ENCODE measurements at regions not wholly inside any gene's neighbourhood (a gene's known extent, or its start where the extent isn't known, plus 50 kb on each side); places are given as distances from the start of the nearest gene placed in this dataset.

DNA sequence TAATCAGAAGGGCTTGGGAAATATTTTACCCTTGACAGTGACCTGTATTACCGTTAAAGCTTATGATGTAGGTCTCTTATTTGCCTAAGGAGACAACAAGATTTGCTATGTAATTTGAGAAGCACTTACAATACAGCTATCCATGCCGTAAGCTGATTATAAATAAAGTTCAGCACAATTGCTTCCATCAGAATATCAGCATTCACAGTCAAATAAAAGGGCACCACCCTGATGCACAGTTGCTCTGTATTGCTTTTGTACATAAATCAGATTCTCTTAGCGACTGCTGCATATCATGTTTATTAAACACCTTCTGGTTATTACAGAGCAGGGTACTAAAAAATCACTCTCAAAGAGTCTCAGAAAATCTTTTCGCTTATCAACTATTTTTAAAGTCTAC, 67.3 kb upstream of the VRK1 start:
- H3K4me3 Mint-ChIP-seq (ENCODE audit: low read depth): no peak overlapping the region
- intact Hi-C loops (cut with micrococcal nuclease): no loop called here
- no peaks in the 10 kb centered on the region for H3K9me3 Mint-ChIP-seq
- no peaks in the 10 kb centered on the region for H3K36me3 Mint-ChIP-seq (ENCODE audit: low read depth)
- peaks cover 11% of the 10 kb centered on the region for H3K27me3 Mint-ChIP-seq (ENCODE audit: low read depth)
- no peak overlapping the region for H3K27ac Mint-ChIP-seq
- no peaks in the 10 kb centered on the region for H3K4me1 Mint-ChIP-seq (ENCODE audit: low read depth)
- DNase-seq (ENCODE audit: low spot score): no peak

DNA sequence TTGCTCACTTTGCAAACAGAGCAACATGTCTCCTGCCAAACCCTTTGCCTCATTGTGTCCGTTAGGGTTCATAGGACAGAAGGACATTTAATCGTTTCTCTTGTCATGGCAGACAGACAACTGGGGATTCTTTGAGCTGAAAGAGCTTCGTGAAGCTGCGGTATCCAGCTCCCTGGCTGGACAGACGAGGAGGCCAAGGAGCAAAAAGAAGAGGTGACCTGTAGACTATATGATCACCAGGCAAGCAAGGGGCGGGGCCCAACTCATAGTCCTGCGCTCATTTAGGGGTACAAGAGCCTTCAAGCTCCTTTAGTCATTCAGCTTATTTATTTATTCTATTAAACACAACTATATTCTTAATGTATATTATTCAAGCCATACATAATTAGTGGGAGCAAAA, 66.8 kb upstream of the VRK1 start:
- Mint-ChIP-seq H3K4me3 (ENCODE audit: low read depth) (no peak overlapping the region), H3K36me3 (ENCODE audit: low read depth) (no peaks in the 10 kb centered on the region), H3K27ac (no peak overlapping the region), H3K4me1 (ENCODE audit: low read depth) (no peaks in the 10 kb centered on the region), H3K27me3 (ENCODE audit: low read depth) (peaks cover 15% of the 10 kb centered on the region), H3K9me3 (no peaks in the 10 kb centered on the region)
- intact Hi-C loops (cut with micrococcal nuclease): no loop called here
- no peak for DNase-seq (ENCODE audit: low spot score)

DNA sequence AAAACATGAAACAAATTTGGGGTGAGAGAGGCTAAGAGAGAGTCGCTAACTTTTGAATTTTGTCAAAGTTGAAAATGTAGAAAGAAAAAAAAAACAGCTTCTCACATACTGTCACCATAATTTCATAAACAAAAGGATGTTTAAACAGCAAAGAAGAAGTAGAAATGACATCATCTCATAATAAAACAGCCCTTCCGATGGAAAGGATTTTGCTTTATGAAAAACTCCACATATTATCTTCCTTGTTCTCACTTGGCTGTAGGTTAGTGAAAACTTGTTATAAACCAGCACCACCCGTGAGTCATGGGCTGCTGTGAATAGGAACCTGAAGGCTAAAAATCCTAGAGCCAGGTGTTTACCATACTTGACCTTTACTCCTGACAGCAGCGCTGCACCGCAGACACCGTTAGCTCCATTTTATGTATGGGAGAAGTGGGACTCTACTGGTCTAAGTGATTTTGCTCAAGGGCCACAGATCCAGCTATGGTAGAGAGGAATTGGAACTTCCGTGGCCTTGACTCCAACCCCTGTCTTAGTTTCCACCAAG, 63.0 kb upstream of the VRK1 start:
- Mint-ChIP-seq H3K9me3 (no peaks in the 10 kb centered on the region), H3K4me3 (ENCODE audit: low read depth) (no peak overlapping the region), H3K27me3 (ENCODE audit: low read depth) (peaks cover 41% of the 10 kb centered on the region), H3K27ac (no peak overlapping the region), H3K36me3 (ENCODE audit: low read depth) (no peaks in the 10 kb centered on the region), H3K4me1 (ENCODE audit: low read depth) (no peaks in the 10 kb centered on the region)
- intact Hi-C loops (cut with micrococcal nuclease): no loop called here
- DNase-seq (ENCODE audit: low spot score): no peak

DNA sequence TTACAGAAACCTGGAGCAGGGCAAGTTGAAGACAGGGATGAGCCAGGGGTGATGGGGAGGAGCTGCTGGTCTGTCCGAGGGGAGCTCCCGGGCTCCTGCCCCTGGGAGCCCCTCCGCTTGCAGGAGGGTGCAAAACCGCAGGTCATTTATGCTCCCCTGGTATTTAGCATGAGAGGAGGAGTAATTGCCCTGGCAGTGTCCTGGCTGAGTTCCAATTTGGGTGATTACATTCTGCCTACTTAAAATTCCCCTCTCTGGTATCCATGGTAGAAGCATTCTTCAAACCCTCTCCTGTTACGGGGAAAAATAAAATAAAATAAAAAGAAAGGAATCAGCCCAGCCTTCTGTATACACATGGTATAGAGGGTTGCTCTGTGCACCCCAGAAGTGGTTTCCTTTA, 61.7 kb upstream of the VRK1 start:
- Mint-ChIP-seq H3K4me1 (ENCODE audit: low read depth) (no peaks in the 10 kb centered on the region), H3K4me3 (ENCODE audit: low read depth) (no peak overlapping the region), H3K36me3 (ENCODE audit: low read depth) (no peaks in the 10 kb centered on the region), H3K9me3 (no peaks in the 10 kb centered on the region), H3K27ac (no peak overlapping the region), H3K27me3 (ENCODE audit: low read depth) (peaks cover 52% of the 10 kb centered on the region)
- DNase-seq (ENCODE audit: low spot score): no peak
- intact Hi-C loops (cut with micrococcal nuclease): no loop called here

DNA sequence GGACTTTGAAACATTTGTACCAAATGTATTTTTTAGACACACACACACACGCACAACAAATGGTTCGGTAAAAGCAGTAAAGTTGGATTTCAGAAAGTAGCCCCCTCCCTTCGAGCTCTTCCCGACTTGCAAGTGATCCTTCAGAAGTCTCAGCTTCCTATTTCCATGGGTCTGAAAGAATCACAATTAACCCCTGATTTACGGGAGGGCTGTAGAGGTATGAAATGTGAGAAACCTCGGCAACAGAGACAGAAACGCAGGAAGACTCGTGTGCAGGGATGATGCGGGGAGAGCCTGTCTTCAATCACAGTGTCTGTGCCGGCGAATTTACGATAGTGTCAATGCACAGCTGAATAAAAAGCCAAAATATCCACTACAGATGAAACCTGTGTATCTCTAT, 60.7 kb upstream of the VRK1 start:
- intact Hi-C loops (cut with micrococcal nuclease): no loop called here
- Mint-ChIP-seq H3K9me3 (no peaks in the 10 kb centered on the region), H3K4me3 (ENCODE audit: low read depth) (no peak overlapping the region), H3K36me3 (ENCODE audit: low read depth) (no peaks in the 10 kb centered on the region), H3K27me3 (ENCODE audit: low read depth) (peaks cover 58% of the 10 kb centered on the region), H3K4me1 (ENCODE audit: low read depth) (no peaks in the 10 kb centered on the region), H3K27ac (no peak overlapping the region)
- DNase-seq (ENCODE audit: low spot score): no peak

DNA sequence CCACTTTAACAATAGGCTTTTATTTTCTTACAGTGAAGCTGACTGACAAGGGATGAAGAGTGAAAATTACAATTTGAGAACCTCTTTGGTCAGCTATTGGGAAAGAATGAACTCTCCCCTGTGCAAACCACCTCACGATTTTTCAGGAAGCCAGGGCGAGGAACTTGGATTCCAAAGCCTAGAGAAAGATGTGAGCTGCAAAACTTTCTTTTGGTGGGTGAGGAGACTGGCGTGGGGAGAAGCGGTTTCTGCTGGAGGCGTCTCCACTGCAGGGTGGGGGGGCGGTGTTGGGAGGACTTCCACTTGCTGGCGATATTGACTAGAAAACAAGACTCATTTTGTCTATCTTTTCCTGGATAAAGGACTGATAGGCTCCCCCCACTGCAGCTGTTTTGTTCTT, 59.3 kb upstream of the VRK1 start:
- intact Hi-C loops (cut with micrococcal nuclease): no loop called here
- H3K27me3 Mint-ChIP-seq (ENCODE audit: low read depth): peaks cover 69% of the 10 kb centered on the region
- no peak for DNase-seq (ENCODE audit: low spot score)
- no peak overlapping the region for H3K27ac Mint-ChIP-seq
- H3K36me3 Mint-ChIP-seq (ENCODE audit: low read depth): no peaks in the 10 kb centered on the region
- peaks cover 1% of the 10 kb centered on the region for H3K4me1 Mint-ChIP-seq (ENCODE audit: low read depth)
- H3K4me3 Mint-ChIP-seq (ENCODE audit: low read depth): no peak overlapping the region
- H3K9me3 Mint-ChIP-seq: no peaks in the 10 kb centered on the region

DNA sequence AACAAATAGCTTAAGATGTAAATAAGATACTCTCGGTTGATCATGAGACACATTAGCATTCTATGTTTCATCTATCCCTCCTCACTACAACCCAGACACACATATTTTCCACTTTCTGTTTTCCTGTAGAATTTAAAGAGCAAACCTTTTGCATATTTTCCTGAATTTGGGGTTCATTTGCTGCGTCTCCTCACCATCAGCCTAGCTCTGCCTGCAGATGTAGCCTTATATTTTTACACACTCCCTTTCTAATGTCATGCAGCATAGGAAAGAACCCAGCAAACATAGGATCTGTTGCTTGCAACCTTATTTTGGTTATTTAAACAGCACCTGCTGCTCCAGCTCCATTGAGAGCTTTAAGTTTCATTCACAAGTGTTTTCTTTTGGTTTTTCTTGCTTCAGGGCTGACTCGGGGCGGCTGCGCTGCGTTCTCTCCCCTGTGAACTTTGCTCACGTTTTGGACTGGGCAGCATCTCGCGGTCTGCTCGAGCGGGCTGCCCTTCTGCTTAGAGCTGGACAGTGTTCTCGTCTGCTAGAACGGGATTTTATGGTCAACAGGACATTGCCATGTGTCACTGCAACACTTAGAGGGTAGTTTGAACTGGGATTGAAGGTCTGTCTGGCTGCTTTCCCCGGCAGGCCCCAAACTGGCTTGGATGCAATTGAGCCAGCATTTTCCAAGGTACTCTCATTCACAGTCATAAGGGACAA, 57.8 kb upstream of the VRK1 start:
- Mint-ChIP-seq H3K4me3 (ENCODE audit: low read depth) (no peak overlapping the region), H3K9me3 (no peaks in the 10 kb centered on the region), H3K27ac (no peak overlapping the region), H3K27me3 (ENCODE audit: low read depth) (peaks cover 76% of the 10 kb centered on the region), H3K36me3 (ENCODE audit: low read depth) (no peaks in the 10 kb centered on the region), H3K4me1 (ENCODE audit: low read depth) (peaks cover 1% of the 10 kb centered on the region)
- intact Hi-C loops (cut with micrococcal nuclease): no loop called here
- no peak for DNase-seq (ENCODE audit: low spot score)

DNA sequence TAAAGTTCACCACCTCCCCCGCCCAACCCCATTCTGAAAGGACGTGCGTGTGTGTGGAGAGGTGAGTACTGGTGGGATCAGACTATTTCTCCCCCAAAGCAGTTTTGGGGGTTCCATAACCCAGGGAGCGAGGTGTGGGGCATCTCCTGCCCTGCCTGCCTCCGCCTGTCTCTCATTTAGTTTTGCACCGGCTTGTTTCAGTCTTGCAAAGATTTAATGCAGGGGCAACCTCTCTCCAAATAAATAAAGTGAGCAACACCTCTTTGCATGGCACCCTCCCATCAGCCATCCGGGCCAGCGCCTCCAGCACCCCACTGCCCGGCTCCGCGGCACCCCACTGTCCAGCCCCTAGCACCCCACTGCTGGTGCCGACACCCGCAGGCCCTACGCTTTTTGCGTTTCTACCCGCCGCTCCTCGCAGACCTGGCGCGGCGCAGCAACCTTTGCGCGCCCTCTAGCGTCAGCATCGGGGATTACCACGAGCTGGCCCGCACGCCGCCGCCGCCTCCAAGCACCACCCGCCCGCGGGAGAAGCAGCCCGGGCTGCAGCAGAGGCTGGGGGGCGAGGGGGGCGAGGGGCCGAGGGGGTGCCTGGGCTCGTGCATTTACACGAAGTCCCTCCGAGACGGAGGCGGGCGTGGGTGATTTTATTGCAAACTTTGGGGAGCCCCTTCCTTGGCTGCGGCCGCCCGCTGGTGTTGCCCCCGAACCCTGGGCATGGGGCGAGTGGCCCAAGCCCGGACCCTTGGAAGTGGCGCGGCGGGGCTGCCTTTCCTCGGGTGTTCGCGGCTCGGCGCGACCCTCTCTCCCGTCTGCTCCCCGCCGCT, 55.8 kb upstream of the VRK1 start:
- intact Hi-C loops (cut with micrococcal nuclease): loop anchor here (5.0 kb wide), 2 partner anchors 149 to 174 kb away; no protein-coding TSS in a partner anchor
- DNase-seq (ENCODE audit: low spot score): peak; percentile 70
- peaks cover 66% of the 10 kb centered on the region for H3K27me3 Mint-ChIP-seq (ENCODE audit: low read depth)
- no peaks in the 10 kb centered on the region for H3K36me3 Mint-ChIP-seq (ENCODE audit: low read depth)
- H3K27ac Mint-ChIP-seq: no peak overlapping the region
- no peaks in the 10 kb centered on the region for H3K9me3 Mint-ChIP-seq
- H3K4me3 Mint-ChIP-seq (ENCODE audit: low read depth): peak overlapping the region; percentile 47
- H3K4me1 Mint-ChIP-seq (ENCODE audit: low read depth): peaks cover 1% of the 10 kb centered on the region

DNA sequence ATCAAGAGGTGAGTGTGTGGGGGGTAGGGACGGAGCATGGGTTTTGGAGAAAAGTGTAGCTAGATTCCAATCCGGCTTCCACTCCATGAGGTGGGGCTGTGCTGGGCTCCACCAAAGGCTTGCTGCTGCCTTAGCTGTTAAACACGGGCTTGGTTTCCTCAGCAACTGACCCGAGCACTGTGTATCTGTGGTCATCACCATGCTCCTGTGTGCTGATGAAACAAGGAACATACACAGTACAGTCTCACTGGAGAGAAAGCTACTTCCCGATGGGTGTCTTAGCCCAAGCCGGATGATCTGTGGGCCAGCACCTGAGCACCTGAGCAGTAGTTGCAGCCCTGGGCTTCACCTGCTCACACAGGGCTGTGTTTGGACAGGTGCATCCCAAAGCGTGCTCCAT, 52.9 kb upstream of the VRK1 start:
- no peak overlapping the region for H3K27ac Mint-ChIP-seq
- H3K4me1 Mint-ChIP-seq (ENCODE audit: low read depth): peaks cover 1% of the 10 kb centered on the region
- H3K4me3 Mint-ChIP-seq (ENCODE audit: low read depth): no peak overlapping the region
- H3K9me3 Mint-ChIP-seq: no peaks in the 10 kb centered on the region
- DNase-seq (ENCODE audit: low spot score): no peak
- no peaks in the 10 kb centered on the region for H3K36me3 Mint-ChIP-seq (ENCODE audit: low read depth)
- peaks cover 44% of the 10 kb centered on the region for H3K27me3 Mint-ChIP-seq (ENCODE audit: low read depth)
- intact Hi-C loops (cut with micrococcal nuclease): loop anchor here (5.0 kb wide), 2 partner anchors 152 to 177 kb away; no protein-coding TSS in a partner anchor

DNA sequence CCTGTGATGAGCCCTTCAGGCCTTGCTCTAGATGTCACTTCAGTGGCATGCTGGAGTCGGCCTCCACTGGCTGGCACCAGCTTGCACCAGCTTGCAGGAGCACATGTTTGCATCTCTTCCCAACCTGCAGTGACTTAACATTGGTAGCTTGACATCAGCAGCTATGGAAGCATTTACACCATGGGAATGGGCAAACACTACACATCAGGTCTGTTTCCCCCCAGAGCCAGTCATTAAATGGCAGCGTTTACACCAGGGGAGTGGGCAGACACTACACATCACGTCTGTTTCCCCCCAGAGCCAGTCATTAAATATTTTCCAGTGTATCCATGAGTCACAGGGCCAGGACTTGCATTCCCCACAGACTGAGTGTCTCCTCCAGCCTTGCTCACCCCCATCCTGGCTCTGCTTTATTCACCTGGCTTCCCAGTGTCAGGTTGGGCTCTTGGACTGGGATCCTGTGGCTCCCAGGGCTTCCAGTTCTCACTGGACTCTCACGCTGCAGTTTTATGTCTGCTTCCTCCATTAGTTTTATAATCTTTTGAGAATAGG, 51.6 kb upstream of the VRK1 start:
- Mint-ChIP-seq H3K4me1 (ENCODE audit: low read depth) (peaks cover 1% of the 10 kb centered on the region), H3K4me3 (ENCODE audit: low read depth) (no peak overlapping the region), H3K27ac (no peak overlapping the region), H3K9me3 (no peaks in the 10 kb centered on the region), H3K36me3 (ENCODE audit: low read depth) (no peaks in the 10 kb centered on the region), H3K27me3 (ENCODE audit: low read depth) (peaks cover 33% of the 10 kb centered on the region)
- DNase-seq (ENCODE audit: low spot score): no peak
- intact Hi-C loops (cut with micrococcal nuclease): no loop called here

DNA sequence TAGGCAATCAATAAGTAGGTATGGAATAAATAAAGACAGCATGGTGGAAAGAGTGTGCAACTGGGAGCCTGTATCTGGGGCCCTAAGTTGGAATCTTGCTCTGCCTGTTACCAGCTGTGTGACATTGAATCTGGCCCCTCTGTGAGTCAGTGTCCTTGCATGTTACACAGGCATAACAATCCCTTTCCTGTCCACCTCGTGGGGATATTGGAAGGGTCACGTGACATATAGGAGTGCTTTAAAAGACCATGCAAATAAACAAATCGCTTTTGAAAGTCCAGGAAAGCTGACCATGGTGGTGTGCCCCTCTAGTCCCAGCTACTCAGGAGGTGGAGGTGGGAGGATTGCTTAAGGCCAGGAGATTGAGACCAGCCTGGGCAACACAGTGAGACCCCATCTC, 51.1 kb upstream of the VRK1 start:
- peaks cover 32% of the 10 kb centered on the region for H3K27me3 Mint-ChIP-seq (ENCODE audit: low read depth)
- no peaks in the 10 kb centered on the region for H3K9me3 Mint-ChIP-seq
- no peak for DNase-seq (ENCODE audit: low spot score)
- no peaks in the 10 kb centered on the region for H3K36me3 Mint-ChIP-seq (ENCODE audit: low read depth)
- H3K27ac Mint-ChIP-seq: no peak overlapping the region
- intact Hi-C loops (cut with micrococcal nuclease): no loop called here
- H3K4me1 Mint-ChIP-seq (ENCODE audit: low read depth): peaks cover 1% of the 10 kb centered on the region
- no peak overlapping the region for H3K4me3 Mint-ChIP-seq (ENCODE audit: low read depth)

DNA sequence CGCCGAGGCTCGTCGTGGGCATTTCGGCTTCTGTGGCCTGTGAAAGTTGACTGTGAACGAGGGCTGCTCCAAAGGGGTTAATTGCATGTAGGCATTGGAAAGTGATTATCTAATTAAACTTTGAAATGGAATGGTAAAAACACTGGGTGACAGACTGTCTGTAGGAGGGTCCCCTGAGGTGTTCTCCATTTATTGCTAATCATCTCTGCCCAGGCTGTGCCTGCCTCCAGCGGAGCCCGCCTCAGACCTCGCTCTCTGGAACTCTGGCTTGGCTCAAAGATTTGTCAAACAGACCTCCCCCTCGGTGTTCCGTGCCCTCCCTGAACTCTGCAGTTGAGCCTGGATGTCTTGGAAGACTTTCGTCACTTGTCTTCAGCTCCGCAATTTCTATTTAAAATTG, 50.2 kb upstream of the VRK1 start:
- peaks cover 27% of the 10 kb centered on the region for H3K27me3 Mint-ChIP-seq (ENCODE audit: low read depth)

More for the DNA sequence above, 50.2 kb upstream of the VRK1 start:
- intact Hi-C loops (cut with micrococcal nuclease): no loop called here
- no peak overlapping the region for H3K27ac Mint-ChIP-seq
- H3K4me1 Mint-ChIP-seq (ENCODE audit: low read depth): no peaks in the 10 kb centered on the region
- DNase-seq (ENCODE audit: low spot score): no peak
- H3K4me3 Mint-ChIP-seq (ENCODE audit: low read depth): no peak overlapping the region
- H3K9me3 Mint-ChIP-seq: no peaks in the 10 kb centered on the region
- H3K36me3 Mint-ChIP-seq (ENCODE audit: low read depth): no peaks in the 10 kb centered on the region

Measured in activated T-helper 2 cell treated with anti-CD3 and anti-CD28 coated beads, Interferon-gamma antibody, Interleukin-2, Interleukin-4, amounts not matched to agents 10 μg/mL and 5 μg/mL and 100 μg/mL, durations not matched to agents 14 hours and 24 hours and 36 hours (primary cell).